GM12891 (cell line): ENCODE measurements at regions not wholly inside any gene's neighbourhood (a gene's known extent, or its start where the extent isn't known, plus 50 kb on each side); places are given as distances from the start of the nearest gene placed in this dataset.
"Not testable (repeated sequence)": the region's sequence is repeated elsewhere in the genome, so short reads cannot be mapped to it uniquely, and the experiment has no call there.

Source experiments
- DNase-seq: peaks from one replicate; pipeline ENCODE4 v3.0.0; 2011; ENCODE audit warnings: low spot score; ENCODE audit not compliant: insufficient read length
- FAIRE-seq: peaks from 2 replicates; lab custom pipeline; 2011; peaks lifted over from hg19 to GRCh38; lab: Jason Lieb, UNC
- PAX5 ChIP-seq: IDR thresholded peaks from 2 replicates; pipeline ENCODE4 v1.6.1; 2011; ENCODE audit warnings: low read length, moderate library complexity, mild to moderate bottlenecking; ENCODE audit not compliant: insufficient read depth, severe bottlenecking
- POLR2A ChIP-seq: IDR thresholded peaks from 2 replicates; pipeline ENCODE4 v1.6.1; 2011; ENCODE audit warnings: low read depth, low read length, control low read depth
- POLR2AphosphoS5 ChIP-seq: IDR thresholded peaks from 2 replicates; pipeline ENCODE4 v1.6.1; 2011; ENCODE audit warnings: low read depth, low read length, control low read depth
- POU2F2 ChIP-seq: IDR thresholded peaks from 2 replicates; pipeline ENCODE4 v1.6.1; 2011; ENCODE audit warnings: low read depth, mild to moderate bottlenecking, control low read depth, low read length, moderate library complexity
- SPI1 ChIP-seq: IDR thresholded peaks from 2 replicates; pipeline ENCODE4 v1.6.1; 2011; ENCODE audit warnings: low read depth, low read length, control low read depth
- TAF1 ChIP-seq: IDR thresholded peaks from 2 replicates; pipeline ENCODE4 v1.6.1; 2011; ENCODE audit warnings: low read depth, low read length, control low read depth

GRCh38 chr22:27244328-27244727 is 557.2 kb downstream of the MN1 start:
- TF ChIP-seq SPI1 (no peak), PAX5 (no peak), TAF1 (no peak), POLR2AphosphoS5 (no peak), POU2F2 (no peak), POLR2A (no peak)
- DNase-seq (no peak), FAIRE-seq (no peak)

DNA sequence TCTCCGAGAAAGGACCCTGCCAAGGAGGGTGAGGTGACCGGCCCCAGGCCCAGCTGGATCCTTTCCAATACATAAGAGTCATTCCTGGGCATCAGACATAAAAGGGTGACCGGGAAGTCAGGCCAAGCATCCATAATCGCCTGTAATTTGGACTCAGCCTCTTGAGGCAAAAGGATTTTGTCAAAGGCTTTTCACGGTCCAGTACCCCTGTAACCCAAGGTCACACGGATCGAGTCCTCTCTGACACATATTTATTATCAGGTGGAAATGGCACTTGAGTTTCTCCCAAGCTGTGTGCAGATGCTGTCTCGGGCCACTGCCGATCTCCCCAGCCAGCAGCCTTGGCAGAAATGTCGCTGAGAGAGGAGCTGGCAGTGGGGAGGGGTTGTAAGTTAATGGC is 556.5 kb downstream of the MN1 start:
- FAIRE-seq (no peak), DNase-seq (no peak)
- TF ChIP-seq POU2F2 (no peak), TAF1 (no peak), SPI1 (no peak)

DNA sequence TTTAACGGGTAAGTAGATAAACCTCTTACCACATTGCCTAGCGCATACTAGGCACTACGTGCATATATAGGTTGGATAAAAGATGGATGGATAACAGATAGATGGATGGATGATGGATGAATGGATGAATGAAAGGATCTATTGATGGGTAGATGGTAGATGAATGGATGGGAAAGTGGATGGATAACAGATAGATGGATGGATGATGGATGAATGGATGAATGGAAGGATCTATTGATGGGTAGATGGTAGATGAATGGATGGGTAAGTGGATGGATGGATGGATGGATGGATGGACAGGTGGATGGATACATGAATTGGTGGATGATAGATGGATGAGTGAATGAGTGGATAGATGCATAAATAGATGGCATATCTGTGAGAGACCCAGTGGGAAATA is 555.0 kb downstream of the MN1 start:
- no peak for FAIRE-seq
- DNase-seq: no peak
- no peak for TF ChIP-seq POLR2A
- TF ChIP-seq SPI1: no peak
- TF ChIP-seq POU2F2: no peak

GRCh38 chr22:27247701-27248434 is 553.7 kb downstream of the MN1 start:
- no peak for TF ChIP-seq SPI1
- TF ChIP-seq TAF1: no peak
- TF ChIP-seq POLR2AphosphoS5: no peak
- no peak for TF ChIP-seq PAX5
- no peak for TF ChIP-seq POU2F2
- no peak for TF ChIP-seq POLR2A
- DNase-seq (no peak), FAIRE-seq (no peak)

GRCh38 chr22:27250418-27250817 is 551.1 kb downstream of the MN1 start:
- no peak for DNase-seq
- no peak for FAIRE-seq
- TF ChIP-seq PAX5 (no peak), TAF1 (no peak), POU2F2 (no peak), SPI1 (no peak), POLR2A (no peak), POLR2AphosphoS5 (no peak)

- FAIRE-seq (no peak), DNase-seq (no peak)
- TF ChIP-seq POU2F2 (no peak), TAF1 (no peak), SPI1 (no peak)
Observed at GRCh38 chr22:27250886-27251285, 550.7 kb downstream of the MN1 start.

GRCh38 chr22:27251563-27251962 is 550.0 kb downstream of the MN1 start:
- TF ChIP-seq PAX5 (no peak), POU2F2 (no peak), TAF1 (no peak), POLR2AphosphoS5 (no peak), POLR2A (no peak), SPI1 (no peak)
- FAIRE-seq (no peak), DNase-seq (no peak)

- TF ChIP-seq PAX5 (no peak), POLR2AphosphoS5 (no peak), POU2F2 (no peak), SPI1 (no peak), TAF1 (no peak), POLR2A (no peak)
- DNase-seq (no peak), FAIRE-seq (no peak)
Observed at GRCh38 chr22:27252282-27253049, 549.1 kb downstream of the MN1 start.

DNA sequence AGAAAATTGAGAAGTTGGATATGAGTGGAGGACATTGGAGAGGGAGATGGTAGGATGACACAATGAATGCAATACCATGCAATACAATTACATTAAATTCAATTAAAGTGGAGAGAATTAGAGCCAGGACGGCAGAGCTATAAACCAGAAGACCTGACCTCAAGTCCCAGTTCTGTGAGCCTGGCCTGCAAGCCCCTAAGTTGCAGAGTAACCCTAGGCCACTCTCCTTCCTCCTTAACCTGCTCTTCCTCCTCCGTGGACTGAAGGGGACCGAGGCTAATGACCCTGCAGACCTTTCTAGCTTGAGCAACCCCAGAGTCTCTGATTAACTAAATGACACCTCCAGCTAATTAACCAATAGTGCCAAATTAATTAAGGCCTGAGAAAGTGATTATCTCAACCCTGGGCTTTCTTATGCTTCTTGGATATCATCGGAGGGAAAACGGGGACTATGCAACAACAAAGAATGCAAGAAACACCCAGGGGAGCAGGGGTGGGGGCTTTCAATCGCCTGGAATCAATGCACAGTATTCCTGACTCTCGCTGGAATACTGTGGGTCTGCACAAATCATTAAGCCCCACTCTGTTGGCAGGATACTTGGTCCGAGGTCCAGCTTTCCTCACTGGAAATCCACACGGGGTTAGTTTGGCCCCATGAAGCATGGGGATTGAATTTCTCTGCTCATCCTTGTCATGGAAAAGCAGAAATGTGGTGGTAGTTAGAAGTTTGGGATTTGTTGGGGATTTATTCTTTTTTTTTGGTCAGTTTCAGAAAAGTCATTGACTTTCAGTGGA is 548.3 kb downstream of the MN1 start:
- FAIRE-seq (no peak), DNase-seq (no peak)
- TF ChIP-seq POU2F2: no peak
- TF ChIP-seq SPI1: no peak
- TF ChIP-seq POLR2A: no peak
- no peak for TF ChIP-seq TAF1
- no peak for TF ChIP-seq POLR2AphosphoS5
- TF ChIP-seq PAX5: no peak

DNA sequence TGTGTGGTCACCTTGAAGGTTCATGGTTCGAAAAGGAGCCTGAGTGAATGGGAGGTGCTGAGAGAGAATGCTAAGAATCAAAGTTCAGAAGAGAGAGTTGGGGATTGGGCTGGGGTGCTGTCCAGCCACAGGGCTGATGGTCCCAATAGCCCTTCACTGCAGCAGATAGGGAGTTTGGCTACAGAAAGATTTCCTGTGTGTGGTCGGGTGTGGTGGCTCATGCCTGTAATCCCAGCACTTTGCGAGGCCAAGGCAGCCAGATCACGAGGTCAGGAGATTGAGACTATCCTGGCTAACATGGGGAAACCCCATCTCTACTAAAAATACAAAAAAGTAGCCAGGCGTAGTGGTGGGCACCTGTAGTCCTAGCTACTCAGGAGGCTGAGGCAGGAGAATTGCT is 547.5 kb downstream of the MN1 start:
- FAIRE-seq, DNase-seq: not testable (repeated sequence)
